PC-3 (cell line): ENCODE measurements at regions not wholly inside any gene's neighbourhood (a gene's known extent, or its start where the extent isn't known, plus 50 kb on each side); places are given as distances from the start of the nearest gene placed in this dataset.

ENCODE experiments used
- ATAC-seq: fragments of 200-7000 bp; cut with Tn5 transposase; 2 replicates; pipeline ENCODE4 v1.9.1; 2020; ENCODE audit warnings: mild to moderate bottlenecking, moderate library complexity
- BruUV-seq: library from RNA; stranded (reverse); fragments of 400-500 nt; replicated peaks from 2 replicates; lab custom pipeline; 2021; lab: Mats Ljungman, UMichigan
- CTCF ChIA-PET: fragments of 300-600 bp; sonication (Branson Sonifier 250); formaldehyde crosslinking; loops from one replicate; lab custom pipeline; 2022; ENCODE audit warnings: antibody characterized with exemption; lab: Charles Lee
- POLR2A ChIA-PET: fragments of 300-600 bp; sonication (Branson Sonifier 250); formaldehyde crosslinking; loops from one replicate; lab custom pipeline; 2022; ENCODE audit warnings: antibody characterized with exemption; ENCODE audit not compliant: unreplicated experiment; lab: Charles Lee
- DNase-seq: peaks from one replicate; pipeline ENCODE4 v3.0.0-alpha.2; 2015
- H2AFZ ChIP-seq: fragments of 300-600 bp; sonication (generic); 2 replicates; pipeline ENCODE4 v1.6.0; 2016; ENCODE audit warnings: antibody characterized with exemption, low read length
- H3F3A ChIP-seq: fragments of 300-600 bp; sonication (generic); one replicate; pipeline ENCODE4 v1.6.0; 2017; ENCODE audit warnings: antibody characterized with exemption, low read length, control low read depth, mild to moderate bottlenecking; ENCODE audit not compliant: unreplicated experiment
- H3K27ac ChIP-seq: fragments of 300-600 bp; sonication (generic); 2 replicates; pipeline ENCODE4 v1.5.1; 2016; ENCODE audit warnings: mild to moderate bottlenecking, low read length
- H3K27me3 ChIP-seq: fragments of 300-600 bp; sonication (generic); 2 replicates; pipeline ENCODE4 v1.6.1; 2016; ENCODE audit warnings: low read length, mixed read lengths
- H3K36me3 ChIP-seq: fragments of 300-600 bp; sonication (generic); 2 replicates; pipeline ENCODE4 v1.6.1; 2016; ENCODE audit warnings: low read depth, mixed run types, low read length, mixed read lengths
- H3K4me1 ChIP-seq: fragments of 300-600 bp; sonication (generic); 2 replicates; pipeline ENCODE4 v1.5.1; 2016; ENCODE audit warnings: low read length; ENCODE audit not compliant: insufficient read depth
- H3K4me2 ChIP-seq: fragments of 300-600 bp; sonication (generic); 2 replicates; pipeline ENCODE4 v1.6.0; 2016; ENCODE audit warnings: low read length
- H3K4me3 ChIP-seq: fragments of 300-600 bp; sonication (generic); 2 replicates; pipeline ENCODE4 v1.5.1; 2016; ENCODE audit warnings: mild to moderate bottlenecking, low read length, mixed read lengths
- H3K79me2 ChIP-seq: fragments of 300-600 bp; sonication (generic); 2 replicates; pipeline ENCODE4 v1.6.1; 2017; ENCODE audit warnings: low read length, mixed read lengths
- H3K9ac ChIP-seq: fragments of 300-600 bp; sonication (generic); 2 replicates; pipeline ENCODE4 v1.6.0; 2016; ENCODE audit warnings: mild to moderate bottlenecking, low read length
- H3K9me2 ChIP-seq: fragments of 300-600 bp; sonication (generic); replicated peaks from 2 replicates; pipeline ENCODE4 v1.6.1; 2016; ENCODE audit warnings: mixed run types, low read length, mixed read lengths
- H3K9me3 ChIP-seq: fragments of 300-600 bp; sonication (generic); 2 replicates; pipeline ENCODE4 v1.6.1; 2016; ENCODE audit warnings: low read length, mixed read lengths
- H4K20me1 ChIP-seq: fragments of 300-600 bp; sonication (generic); 2 replicates; pipeline ENCODE4 v1.6.1; 2016; ENCODE audit warnings: low read length, mixed read lengths
- EZH2 ChIP-seq: fragments of 300-600 bp; sonication (generic); IDR thresholded peaks from one replicate; pipeline ENCODE4 v1.6.1; 2017; ENCODE audit warnings: antibody characterized with exemption, mild to moderate bottlenecking, low read length; ENCODE audit not compliant: unreplicated experiment
- EZH2phosphoT487 ChIP-seq: fragments of 300-600 bp; sonication (generic); IDR thresholded peaks from 2 replicates; pipeline ENCODE4 v1.6.1; 2018; ENCODE audit warnings: mild to moderate bottlenecking, antibody characterized with exemption, low read length, borderline replicate concordance
- intact Hi-C: fragments of 100-400 bp; cut with micrococcal nuclease; formaldehyde crosslinking; loops from 2 replicates; pipeline ENCODE4 v1.9.0; 2023
- TF ChIP-seq, protein P1 (sequence below): fragments of 300-600 bp; sonication (generic); conservative IDR thresholded peaks from 2 replicates; pipeline ENCODE4 v1.5.1; 2017; ENCODE audit warnings: antibody characterized with exemption, low read depth, mild to moderate bottlenecking, low read length

DNA sequence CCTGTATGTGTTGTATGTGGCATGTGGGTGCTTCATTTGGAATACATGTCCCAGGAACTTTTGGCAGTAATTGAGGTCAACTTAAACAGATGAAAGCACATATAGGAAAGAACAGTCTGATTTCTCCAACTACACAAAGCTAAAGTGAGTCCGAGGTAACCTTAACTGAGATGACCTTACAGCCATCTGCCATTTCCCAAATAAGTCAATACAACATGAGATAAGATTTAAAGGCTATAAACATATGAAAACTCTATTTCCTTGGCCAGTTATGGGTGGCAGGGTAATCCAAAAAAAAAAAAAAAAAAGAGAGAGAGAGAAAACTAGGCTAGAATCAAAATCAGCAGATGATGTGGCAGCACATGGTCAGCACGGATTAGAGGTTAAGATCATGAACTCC lies 1068.3 kb downstream of the KHDRBS2 start:
- Histone ChIP-seq H3F3A (no peaks in the 10 kb centered on the region), H3K9me2 (no peaks in the 10 kb centered on the region), H3K4me2 (no peak overlapping the region), H3K9me3 (0 out of 2 replicates have a peak, but pooled peaks cover 4% of the 10 kb centered on the region), H3K4me3 (no peak overlapping the region), H3K27me3 (no peaks in the 10 kb centered on the region), H3K27ac (no peak overlapping the region), H3K79me2 (no peaks in the 10 kb centered on the region), H4K20me1 (no peaks in the 10 kb centered on the region), H3K9ac (no peak overlapping the region), H3K36me3 (no peaks in the 10 kb centered on the region), H2AFZ (no peak overlapping the region), H3K4me1 (no peaks in the 10 kb centered on the region)
- no peak for TF ChIP-seq EZH2phosphoT487
- no peak for TF ChIP-seq EZH2
- TF ChIP-seq, protein P1, sequence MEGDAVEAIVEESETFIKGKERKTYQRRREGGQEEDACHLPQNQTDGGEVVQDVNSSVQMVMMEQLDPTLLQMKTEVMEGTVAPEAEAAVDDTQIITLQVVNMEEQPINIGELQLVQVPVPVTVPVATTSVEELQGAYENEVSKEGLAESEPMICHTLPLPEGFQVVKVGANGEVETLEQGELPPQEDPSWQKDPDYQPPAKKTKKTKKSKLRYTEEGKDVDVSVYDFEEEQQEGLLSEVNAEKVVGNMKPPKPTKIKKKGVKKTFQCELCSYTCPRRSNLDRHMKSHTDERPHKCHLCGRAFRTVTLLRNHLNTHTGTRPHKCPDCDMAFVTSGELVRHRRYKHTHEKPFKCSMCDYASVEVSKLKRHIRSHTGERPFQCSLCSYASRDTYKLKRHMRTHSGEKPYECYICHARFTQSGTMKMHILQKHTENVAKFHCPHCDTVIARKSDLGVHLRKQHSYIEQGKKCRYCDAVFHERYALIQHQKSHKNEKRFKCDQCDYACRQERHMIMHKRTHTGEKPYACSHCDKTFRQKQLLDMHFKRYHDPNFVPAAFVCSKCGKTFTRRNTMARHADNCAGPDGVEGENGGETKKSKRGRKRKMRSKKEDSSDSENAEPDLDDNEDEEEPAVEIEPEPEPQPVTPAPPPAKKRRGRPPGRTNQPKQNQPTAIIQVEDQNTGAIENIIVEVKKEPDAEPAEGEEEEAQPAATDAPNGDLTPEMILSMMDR, result no peak
- intact Hi-C loops, result no loop called here
- DNase-seq (no peak), ATAC-seq (no peak)
- POLR2A ChIA-PET, result no interaction called here
- CTCF ChIA-PET, result no interaction called here
- no TSS peak for BruUV-seq

DNA sequence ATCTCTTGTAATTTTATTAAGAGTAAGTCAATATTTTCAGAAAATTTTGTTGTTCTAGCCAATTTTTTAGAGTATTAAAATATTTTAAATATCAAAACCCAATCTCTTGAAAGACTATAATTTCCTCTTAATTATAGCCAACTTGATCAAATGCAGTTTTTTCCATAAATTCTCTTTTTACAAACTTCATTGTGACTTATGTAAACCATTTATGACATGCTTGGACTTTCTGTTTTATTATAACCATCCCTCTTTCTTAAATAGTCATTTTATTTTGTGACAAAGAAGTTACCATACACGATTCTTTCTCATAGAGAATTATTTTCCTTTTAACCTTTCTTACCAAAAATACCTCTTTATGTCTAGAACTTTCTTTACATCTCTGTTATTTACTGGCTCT lies 1075.5 kb downstream of the KHDRBS2 start:
- Histone ChIP-seq H3K4me3 (no peak overlapping the region), H3K27ac (no peak overlapping the region), H3K36me3 (no peaks in the 10 kb centered on the region), H3K4me1 (no peaks in the 10 kb centered on the region), H4K20me1 (no peaks in the 10 kb centered on the region), H2AFZ (no peak overlapping the region), H3K9ac (no peak overlapping the region), H3K27me3 (no peaks in the 10 kb centered on the region), H3K9me3 (no peaks in the 10 kb centered on the region), H3K4me2 (no peak overlapping the region), H3K9me2 (no peaks in the 10 kb centered on the region), H3K79me2 (no peaks in the 10 kb centered on the region), H3F3A (no peaks in the 10 kb centered on the region)
- intact Hi-C loops, result no loop called here
- DNase-seq (no peak), ATAC-seq (no peak)
- TF ChIP-seq EZH2 (no peak), EZH2phosphoT487 (no peak)
- TF ChIP-seq, protein P1, result no peak
- ChIA-PET POLR2A (no interaction called here), CTCF (no interaction called here)
- no TSS peak for BruUV-seq

DNA sequence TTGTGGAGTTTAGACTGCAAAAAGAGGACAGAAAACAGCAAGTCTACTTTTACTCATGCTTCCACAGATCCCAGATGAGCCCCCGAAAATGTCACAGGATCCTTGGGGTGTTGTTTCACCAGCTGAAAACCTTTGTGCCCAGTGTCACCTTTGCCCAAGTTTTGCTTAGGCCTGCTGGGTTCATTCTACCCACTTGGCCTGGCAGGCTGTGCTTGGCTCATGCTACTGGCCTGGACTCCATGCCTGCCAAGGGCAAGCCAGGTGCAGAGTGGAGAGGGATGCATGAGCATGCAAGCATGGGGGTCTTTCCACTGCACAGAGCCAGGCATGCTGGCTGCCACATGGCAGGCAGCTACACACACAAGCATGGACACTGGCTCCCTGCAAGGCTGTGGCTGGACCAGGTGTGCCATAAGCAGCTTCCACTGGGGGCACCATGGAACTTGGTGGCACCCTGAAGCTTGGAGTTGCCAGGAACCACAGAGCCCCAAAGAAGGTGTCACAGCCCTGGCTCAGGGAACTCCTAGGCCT lies 1082.0 kb downstream of the KHDRBS2 start:
- no peak for ATAC-seq

More for the DNA sequence above, 1082.0 kb downstream of the KHDRBS2 start:
- no peak overlapping the region for H2AFZ ChIP-seq
- H3K4me2 ChIP-seq, result no peak overlapping the region
- DNase-seq, result no peak
- no peaks in the 10 kb centered on the region for H3K79me2 ChIP-seq
- TF ChIP-seq EZH2 (no peak), EZH2phosphoT487 (no peak)
- TF ChIP-seq, protein P1, result no peak
- H3K9me2 ChIP-seq, result no peaks in the 10 kb centered on the region
- ChIA-PET CTCF (no interaction called here), POLR2A (no interaction called here)
- H3K27ac ChIP-seq, result no peak overlapping the region
- no peak overlapping the region for H3K4me3 ChIP-seq
- H3K36me3 ChIP-seq, result no peaks in the 10 kb centered on the region
- no peaks in the 10 kb centered on the region for H3K9me3 ChIP-seq
- no peak overlapping the region for H3K9ac ChIP-seq
- H4K20me1 ChIP-seq, result no peaks in the 10 kb centered on the region
- H3K4me1 ChIP-seq, result no peaks in the 10 kb centered on the region
- intact Hi-C loops, result no loop called here
- H3K27me3 ChIP-seq, result no peaks in the 10 kb centered on the region
- H3F3A ChIP-seq, result no peaks in the 10 kb centered on the region
- no TSS peak for BruUV-seq
